Activated naive CD4-positive, alpha-beta T cell treated with Interleukin-2 at 50 U/mL for 16 hours (primary cell): ENCODE measurements at regions not wholly inside any gene's neighbourhood (a gene's known extent, or its start where the extent isn't known, plus 50 kb on each side); places are given as distances from the start of the nearest gene placed in this dataset.

Experiments
- DNase-seq: peaks from one replicate; pipeline ENCODE4 v3.0.0-alpha.2; 2020

GRCh38 chr4:13316354-13316753 is 167.8 kb downstream of the RAB28 start:
- DNase-seq, result no peak

GRCh38 chr4:13313856-13314255 is 170.3 kb downstream of the RAB28 start:
- no peak for DNase-seq

GRCh38 chr4:13312264-13312663 is 171.9 kb downstream of the RAB28 start:
- no peak for DNase-seq

GRCh38 chr4:13309751-13310150 is 174.4 kb downstream of the RAB28 start:
- DNase-seq, result no peak

GRCh38 chr4:13306356-13306755 is 177.8 kb downstream of the RAB28 start:
- no peak for DNase-seq

- no peak for DNase-seq
Measured at GRCh38 chr4:13302876-13303275, 181.3 kb downstream of the RAB28 start.

- DNase-seq, result no peak
Measured at GRCh38 chr4:13299343-13299742, 184.8 kb downstream of the RAB28 start.

- DNase-seq, result no peak
Measured at GRCh38 chr4:13298655-13299054, 185.5 kb downstream of the RAB28 start.

- no peak for DNase-seq
Measured at GRCh38 chr4:13296986-13297385, 187.2 kb downstream of the RAB28 start.

GRCh38 chr4:13294961-13295605 is 189.1 kb downstream of the RAB28 start:
- DNase-seq, result no peak

- no peak for DNase-seq
Measured at GRCh38 chr4:13292372-13292771, 191.8 kb downstream of the RAB28 start.

GRCh38 chr4:13289391-13289790 is 194.7 kb downstream of the RAB28 start:
- DNase-seq, result no peak

- DNase-seq, result no peak
Measured at GRCh38 chr4:13285336-13285735, 198.8 kb downstream of the RAB28 start.

- DNase-seq, result no peak
Measured at GRCh38 chr4:13284932-13285331, 199.2 kb downstream of the RAB28 start.

- DNase-seq, result no peak
Measured at GRCh38 chr4:13276357-13276756, 207.8 kb downstream of the RAB28 start.

- no peak for DNase-seq
Measured at GRCh38 chr4:13268703-13269102, 215.4 kb downstream of the RAB28 start.

GRCh38 chr4:13268165-13268564 is 216.0 kb downstream of the RAB28 start:
- no peak for DNase-seq

GRCh38 chr4:13267091-13267490 is 217.0 kb downstream of the RAB28 start:
- DNase-seq, result no peak

GRCh38 chr4:13266687-13267086 is 217.5 kb downstream of the RAB28 start:
- DNase-seq, result no peak

- no peak for DNase-seq
Measured at GRCh38 chr4:13263967-13264525, 220.1 kb downstream of the RAB28 start.

GRCh38 chr4:13262816-13263215 is 221.3 kb downstream of the RAB28 start:
- DNase-seq, result no peak

GRCh38 chr4:13261486-13262257 is 222.5 kb downstream of the RAB28 start:
- no peak for DNase-seq

- DNase-seq, result no peak
Measured at GRCh38 chr4:13260513-13260912, 223.6 kb downstream of the RAB28 start.

- DNase-seq, result no peak
Measured at GRCh38 chr4:13250263-13250662, 233.9 kb downstream of the RAB28 start.
